ENCODE measurements at regions not wholly inside any gene's neighbourhood (a gene's known extent, or its start where the extent isn't known, plus 50 kb on each side); places are given as distances from the start of the nearest gene placed in this dataset.

DNA sequence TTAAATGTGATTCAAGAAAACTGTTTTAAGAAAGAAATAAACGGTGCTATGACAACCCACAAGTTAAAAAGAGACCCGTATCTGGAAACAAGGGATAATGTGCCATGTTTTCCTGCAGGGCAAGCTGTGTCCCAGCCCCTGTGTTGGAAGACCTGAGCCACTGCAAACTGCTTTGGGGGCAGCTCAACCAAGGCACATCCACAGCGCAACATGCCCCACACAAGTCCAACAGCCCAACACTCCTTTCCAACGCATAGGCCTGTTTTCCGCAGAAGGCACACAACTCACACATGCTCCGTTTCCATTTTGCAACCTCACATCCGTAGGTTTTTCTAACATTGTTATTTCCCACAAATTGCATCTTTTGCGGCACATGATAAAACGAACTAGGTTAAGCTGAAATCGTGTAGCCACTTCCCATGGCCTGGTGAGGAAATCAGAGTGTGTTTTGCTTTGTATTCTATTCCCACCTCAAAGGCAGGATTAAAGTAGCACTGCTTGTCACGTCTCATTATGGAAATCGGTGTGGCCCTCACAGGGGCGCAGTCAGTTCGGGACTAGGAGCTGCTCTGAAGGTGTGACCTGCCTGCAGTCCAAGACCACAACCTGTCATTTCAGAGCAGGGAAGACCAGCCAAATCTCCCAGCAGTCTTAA is 50.5 kb upstream of the ZNF516 start:
- no peak for TF ChIP-seq EZH2phosphoT487 (IDR thresholded peaks at IDR 0.05; ENCODE audit: insufficient read depth, low read depth)
- TF ChIP-seq EZH2 (IDR thresholded peaks at IDR 0.05; ENCODE audit: insufficient read depth, poor library complexity, severe bottlenecking), result no peak
